Epithelial cell of proximal tubule (primary cell): ENCODE measurements at regions not wholly inside any gene's neighbourhood (a gene's known extent, or its start where the extent isn't known, plus 50 kb on each side); places are given as distances from the start of the nearest gene placed in this dataset.

Source experiments
- DNase-seq: peaks from one replicate; pipeline ENCODE4 v3.0.0-alpha.2; 2011; ENCODE audit warnings: low read depth
- H3K4me3 ChIP-seq: 2 replicates; pipeline ENCODE4 v1.5.1; 2011; ENCODE audit warnings: low read depth, mild to moderate bottlenecking, low read length
- CTCF ChIP-seq: conservative IDR thresholded peaks from 2 replicates; pipeline ENCODE4 v1.5.1; 2012; ENCODE audit warnings: low read depth, mild to moderate bottlenecking, low read length

- DNase-seq: no peak
- H3K4me3 ChIP-seq: no peak overlapping the region
- TF ChIP-seq CTCF: no peak
These were observed 561.2 kb upstream of the CNTNAP5 start for GRCh38 chr2:123463886-123464285.

GRCh38 chr2:123468071-123468470 is 557.0 kb upstream of the CNTNAP5 start:
- no peak for DNase-seq
- H3K4me3 ChIP-seq: no peak overlapping the region
- TF ChIP-seq CTCF: peak; percentile 30

GRCh38 chr2:123481406-123481805 is 543.7 kb upstream of the CNTNAP5 start:
- no peak overlapping the region for H3K4me3 ChIP-seq
- no peak for DNase-seq
- TF ChIP-seq CTCF: no peak

- TF ChIP-seq CTCF: no peak
- H3K4me3 ChIP-seq: no peak overlapping the region
- no peak for DNase-seq
These were observed 540.0 kb upstream of the CNTNAP5 start for GRCh38 chr2:123485056-123485455.

- H3K4me3 ChIP-seq: no peak overlapping the region
- no peak for DNase-seq
- TF ChIP-seq CTCF: no peak
These were observed 531.4 kb upstream of the CNTNAP5 start for GRCh38 chr2:123493687-123494086.

- H3K4me3 ChIP-seq: no peak overlapping the region
- DNase-seq: no peak
- TF ChIP-seq CTCF: no peak
These were observed 529.8 kb upstream of the CNTNAP5 start for GRCh38 chr2:123495241-123495640.

GRCh38 chr2:123500346-123500745 is 524.7 kb upstream of the CNTNAP5 start:
- H3K4me3 ChIP-seq: no peak overlapping the region
- DNase-seq: no peak
- TF ChIP-seq CTCF: no peak
